NCI-H1694 treated with DMSO at 0.1 percent for 48 hours (cell line): ENCODE measurements at regions not wholly inside any gene's neighbourhood (a gene's known extent, or its start where the extent isn't known, plus 50 kb on each side); places are given as distances from the start of the nearest gene placed in this dataset.
"Not testable (repeated sequence)": the region's sequence is repeated elsewhere in the genome, so short reads cannot be mapped to it uniquely, and the experiment has no call there.

Experiments
- DNase-seq: peaks from one replicate; lab custom pipeline; 2025; lab: John Stamatoyannopoulos, UW

DNA sequence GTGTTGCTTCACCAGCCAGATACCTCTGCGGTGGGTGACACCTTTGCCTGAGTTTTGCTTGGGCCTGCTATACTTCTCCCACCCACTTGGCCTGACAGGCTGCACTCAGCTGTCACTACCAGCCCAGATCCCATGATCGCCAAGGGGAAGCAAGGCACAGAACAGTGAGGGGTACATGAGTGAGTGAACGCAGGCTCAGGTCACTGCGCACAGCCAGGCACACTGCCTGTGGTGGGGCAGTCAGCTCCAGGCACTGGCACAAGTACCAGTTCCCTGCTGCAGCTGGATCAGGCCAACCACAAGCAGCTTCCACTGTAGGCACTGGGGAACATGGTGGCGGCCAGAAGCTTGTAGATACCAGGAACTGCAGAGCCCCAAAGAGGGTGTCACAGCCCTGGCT lies 441.9 kb upstream of the GRM3 start:
- no peak for DNase-seq

DNA sequence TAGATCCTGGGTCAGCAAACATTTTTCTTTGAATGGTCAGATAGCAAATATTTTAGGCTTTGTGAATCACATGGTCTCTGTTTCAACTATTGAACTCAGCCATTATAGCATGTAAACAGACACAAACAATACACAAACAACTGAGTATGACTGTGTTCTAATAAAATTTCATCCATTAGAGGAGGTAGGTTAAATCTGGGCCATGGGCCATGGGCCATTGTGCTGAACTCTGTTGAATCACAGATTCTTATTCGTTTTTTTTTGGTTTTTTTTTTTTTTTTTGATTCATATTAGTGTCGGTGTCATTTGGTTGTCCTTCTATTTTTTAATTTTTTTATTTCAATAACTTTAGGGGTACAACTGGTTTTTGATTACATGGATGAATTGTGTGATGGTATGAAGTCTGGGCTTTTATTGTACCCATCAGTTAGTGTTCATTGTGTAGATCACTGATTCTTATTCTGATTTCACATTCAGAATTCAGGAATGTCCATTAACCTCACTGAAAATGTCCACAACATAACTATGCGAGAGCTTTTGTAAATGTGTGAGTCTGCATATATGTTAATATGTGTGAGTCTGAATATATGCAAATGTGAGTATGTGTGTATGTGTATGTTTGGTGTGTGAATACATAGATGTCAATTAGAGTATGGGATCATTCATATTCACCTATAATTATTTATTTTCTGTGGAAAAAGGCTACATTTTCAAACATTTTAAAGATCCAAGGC lies 443.7 kb upstream of the GRM3 start:
- DNase-seq, result no peak

DNA sequence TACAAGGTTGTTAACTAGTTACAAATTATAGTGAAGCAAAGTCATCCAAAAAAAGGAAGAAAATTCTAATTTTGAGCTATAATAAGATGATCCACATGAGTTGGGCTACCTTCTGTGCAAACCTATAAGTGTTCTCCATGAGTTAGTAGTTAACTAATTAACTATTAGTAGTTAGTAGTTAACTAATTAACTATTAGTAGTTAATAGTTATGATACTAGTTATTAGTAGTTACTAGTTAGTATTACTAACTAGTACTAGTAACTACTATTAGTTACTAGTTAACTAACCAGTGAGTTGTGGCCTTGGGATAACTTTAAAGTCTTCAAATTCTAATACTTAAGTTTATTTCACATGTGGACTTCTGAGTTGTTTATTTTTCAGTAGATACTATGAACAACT lies 453.4 kb upstream of the GRM3 start:
- DNase-seq, result no peak

GRCh38 chr7:86181474-86181873 lies 462.2 kb upstream of the GRM3 start:
- no peak for DNase-seq

DNA sequence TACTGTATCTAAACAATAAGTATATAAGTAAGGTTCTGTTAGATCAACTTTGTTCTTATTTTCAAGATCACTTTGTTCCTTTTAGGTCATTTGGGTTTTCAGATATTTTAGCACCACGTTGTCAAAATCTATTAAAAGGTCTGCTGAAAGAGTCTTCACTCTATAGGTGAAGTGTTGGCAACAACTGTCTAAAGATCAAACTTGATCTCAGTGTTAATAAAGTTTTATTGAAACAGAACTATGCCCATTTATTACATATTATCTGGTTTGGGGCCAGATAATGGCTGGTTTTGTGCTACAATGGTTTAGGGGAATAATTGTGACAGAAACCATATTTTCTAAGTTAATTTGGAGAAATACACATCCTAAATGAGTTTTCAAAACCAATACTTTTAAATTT lies 478.9 kb upstream of the GRM3 start:
- DNase-seq, result no peak

DNA sequence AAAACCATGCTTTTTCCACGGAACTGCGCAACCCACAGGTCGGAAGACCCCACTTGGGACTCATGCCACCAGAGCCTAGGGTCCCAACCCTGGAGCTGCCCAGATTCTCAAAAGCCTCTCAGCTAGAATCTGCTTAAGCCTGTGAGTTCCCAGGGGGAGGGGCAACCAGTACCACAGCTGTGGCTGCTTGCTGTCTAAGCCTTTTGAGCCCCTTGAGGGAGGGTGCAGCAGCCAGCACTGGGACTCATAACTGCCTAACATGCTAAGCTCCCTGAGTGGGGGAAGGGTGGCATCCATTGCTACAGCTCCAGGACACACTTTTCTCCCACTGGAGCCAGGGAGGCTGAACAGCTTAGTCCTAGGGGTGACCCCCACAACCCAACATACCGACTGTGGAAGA lies 485.6 kb upstream of the GRM3 start:
- no peak for DNase-seq

DNA sequence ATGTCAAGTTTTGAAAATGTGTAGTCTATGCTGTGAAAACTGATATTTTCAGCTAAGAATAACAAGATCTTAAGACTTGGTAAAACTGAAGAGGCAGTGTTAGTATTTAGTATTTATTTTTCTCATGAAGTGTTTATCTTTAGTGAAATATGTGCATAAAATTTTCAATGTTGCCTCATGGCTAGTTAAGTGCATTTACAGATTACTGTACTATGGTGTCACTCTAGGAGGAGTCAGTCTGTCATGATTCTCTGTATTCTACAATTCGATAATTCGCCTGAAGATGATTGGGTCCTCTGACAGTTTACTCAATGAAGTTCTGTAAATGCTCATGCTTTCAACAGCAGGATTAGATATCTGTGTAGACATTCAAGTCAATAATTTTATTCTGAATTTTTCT lies 488.1 kb upstream of the GRM3 start:
- DNase-seq, result no peak

DNA sequence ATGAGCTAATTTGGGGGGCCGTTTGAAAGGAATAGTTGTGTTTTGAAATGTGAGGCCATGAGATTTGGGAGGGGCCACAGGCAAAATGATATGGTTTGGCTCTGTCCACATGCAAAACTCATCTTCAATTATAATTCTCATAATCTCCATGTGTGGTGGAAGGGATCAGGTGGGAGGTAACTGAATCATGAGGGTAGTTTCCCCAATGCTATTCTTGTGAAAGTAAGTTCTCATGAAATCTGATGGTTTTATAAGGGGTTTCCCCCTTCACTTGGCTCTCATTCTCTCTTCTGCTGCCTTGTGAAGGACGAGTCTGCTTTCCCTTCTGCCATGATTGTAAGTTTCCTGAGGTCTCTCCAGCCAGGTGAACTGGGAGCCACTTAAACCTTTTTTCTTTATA lies 490.8 kb upstream of the GRM3 start:
- DNase-seq, result no peak

GRCh38 chr7:86149024-86149665 lies 494.6 kb upstream of the GRM3 start:
- no peak for DNase-seq

GRCh38 chr7:86148501-86148900 lies 495.2 kb upstream of the GRM3 start:
- no peak for DNase-seq

GRCh38 chr7:86137343-86137742 lies 506.4 kb upstream of the GRM3 start:
- DNase-seq, result no peak

GRCh38 chr7:86130268-86130667 lies 513.4 kb upstream of the GRM3 start:
- no peak for DNase-seq

DNA sequence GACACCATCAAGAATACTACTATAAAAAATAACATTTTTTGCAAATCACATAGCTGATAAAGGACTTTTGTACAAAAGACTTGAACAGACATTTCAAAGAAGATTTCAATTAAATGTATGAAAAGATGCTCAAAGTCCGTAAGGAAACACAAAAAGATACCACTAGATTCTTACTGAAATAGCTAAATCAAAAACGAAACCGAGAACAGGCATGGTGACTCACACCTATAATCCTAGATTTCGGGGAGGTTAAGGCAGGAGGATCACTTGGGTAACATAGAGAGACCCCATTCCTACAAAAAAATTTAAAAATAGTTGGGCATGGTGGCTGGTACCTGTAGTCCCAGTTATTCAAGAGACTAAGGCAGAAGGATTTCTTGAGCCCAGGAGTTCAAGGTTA lies 520.2 kb upstream of the GRM3 start:
- DNase-seq, result no peak

- DNase-seq, result no peak
Observed at GRCh38 chr7:86094166-86094669, 549.5 kb upstream of the GRM3 start.

- DNase-seq, result no peak
Observed at GRCh38 chr7:86091369-86091768, 552.3 kb upstream of the GRM3 start.

GRCh38 chr7:86089455-86089854 lies 554.3 kb upstream of the GRM3 start:
- DNase-seq, result no peak

DNA sequence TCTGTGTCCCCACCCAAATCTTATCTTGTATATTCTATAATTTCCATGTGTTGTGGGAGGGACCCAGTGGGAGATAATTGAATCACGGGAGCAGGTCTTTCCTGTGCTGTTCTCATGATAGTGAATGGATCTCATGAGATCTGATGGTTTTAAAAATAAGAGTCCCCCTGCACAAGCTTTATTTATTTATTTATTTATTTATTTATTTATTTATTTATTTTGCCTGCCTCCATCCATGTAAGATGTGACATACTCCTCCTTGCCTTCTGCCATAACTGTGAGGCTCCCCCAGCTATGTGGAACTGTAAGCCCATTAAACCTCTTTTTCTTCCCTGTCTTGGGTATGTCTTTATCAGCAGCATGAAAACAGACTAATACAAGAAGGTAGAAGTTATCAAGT lies 579.1 kb upstream of the GRM3 start:
- DNase-seq, result not testable (repeated sequence)

- no peak for DNase-seq
Observed at GRCh38 chr7:86058649-86059048, 585.1 kb upstream of the GRM3 start.

DNA sequence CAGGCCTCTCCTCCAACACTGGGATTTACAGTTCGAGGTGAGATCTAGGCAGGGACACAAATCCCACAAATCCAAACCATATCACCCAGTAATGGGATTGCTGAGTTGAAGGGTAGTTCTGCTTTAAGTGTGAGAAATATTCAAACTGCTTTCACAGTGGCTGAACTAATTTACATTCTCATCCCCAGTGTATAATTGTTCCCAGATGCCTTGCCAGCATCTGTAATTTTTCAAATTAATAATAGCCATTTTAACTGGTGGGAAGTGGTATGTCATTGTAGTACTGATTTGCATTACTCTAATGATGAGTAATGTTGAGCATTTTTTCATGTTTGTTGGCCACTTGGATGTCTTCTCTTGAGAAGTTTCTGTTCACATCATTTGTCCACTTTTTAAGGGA lies 592.8 kb upstream of the GRM3 start:
- DNase-seq, result no peak

DNA sequence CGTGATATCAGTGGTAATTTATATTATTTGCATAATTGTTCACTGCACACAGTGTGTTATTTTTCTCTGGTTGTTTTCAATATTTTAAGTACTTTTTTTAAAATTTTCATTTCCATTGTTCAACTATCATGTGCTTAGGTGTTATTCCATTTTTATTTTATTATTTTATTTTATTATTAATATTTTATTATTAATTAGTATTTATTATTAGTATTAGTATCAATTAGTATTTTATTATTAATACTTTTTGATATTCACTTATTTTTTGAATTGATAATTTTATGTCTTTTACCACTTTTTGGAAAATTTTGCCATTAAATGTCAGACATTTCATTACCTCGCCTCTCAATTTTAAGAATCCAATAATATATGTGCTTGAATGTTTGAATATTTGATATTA lies 593.8 kb upstream of the GRM3 start:
- no peak for DNase-seq

DNA sequence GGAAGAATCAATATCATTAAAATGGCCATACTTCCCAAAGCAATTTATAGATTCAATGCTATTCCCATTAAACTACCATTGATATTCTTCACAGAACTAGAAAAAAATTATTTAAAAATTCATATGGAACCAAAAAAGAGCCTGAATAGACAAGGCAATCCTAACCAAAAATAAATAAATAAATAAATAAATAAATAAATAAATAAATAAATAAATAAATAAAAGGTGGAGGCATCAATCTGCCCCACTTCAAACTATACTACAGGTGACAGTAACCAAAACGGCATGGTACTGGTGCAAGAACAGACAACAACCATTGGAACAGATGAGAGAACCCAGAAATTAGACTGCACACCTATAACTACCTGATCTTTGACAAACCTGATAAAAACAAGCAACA lies 598.5 kb upstream of the GRM3 start:
- DNase-seq, result not testable (repeated sequence)

- DNase-seq, result no peak
Observed at GRCh38 chr7:86025807-86026206, 617.9 kb upstream of the GRM3 start.

DNA sequence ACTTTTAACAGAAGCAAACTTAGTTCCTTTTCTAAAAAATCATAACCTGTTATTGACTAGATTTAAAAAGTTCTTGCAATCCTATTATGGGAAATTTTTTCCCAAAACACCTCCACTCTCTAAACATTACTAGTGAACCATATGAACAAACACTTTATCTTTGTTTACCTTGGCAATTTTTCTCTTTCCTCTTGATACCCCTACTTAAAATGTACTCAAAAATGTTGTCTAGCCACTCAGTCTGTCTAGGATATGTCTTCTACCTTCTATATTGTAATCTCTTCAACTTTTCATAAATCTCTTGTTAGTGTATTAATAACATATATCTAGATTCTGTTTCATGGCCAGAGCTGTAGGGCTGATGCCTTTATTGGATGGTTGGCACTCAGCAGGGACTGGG lies 630.0 kb upstream of the GRM3 start:
- no peak for DNase-seq

- DNase-seq, result no peak
Observed at GRCh38 chr7:86012971-86013370, 630.7 kb upstream of the GRM3 start.
